HG03097 (cell line): ENCODE measurements at regions not wholly inside any gene's neighbourhood (a gene's known extent, or its start where the extent isn't known, plus 50 kb on each side); places are given as distances from the start of the nearest gene placed in this dataset.

ENCODE experiments used
- ATAC-seq: cut with Tn5 transposase; IDR thresholded peaks from one replicate; pipeline ENCODE4 v1.9.1; 2021; ENCODE audit not compliant: unreplicated experiment, low FRiP score

DNA sequence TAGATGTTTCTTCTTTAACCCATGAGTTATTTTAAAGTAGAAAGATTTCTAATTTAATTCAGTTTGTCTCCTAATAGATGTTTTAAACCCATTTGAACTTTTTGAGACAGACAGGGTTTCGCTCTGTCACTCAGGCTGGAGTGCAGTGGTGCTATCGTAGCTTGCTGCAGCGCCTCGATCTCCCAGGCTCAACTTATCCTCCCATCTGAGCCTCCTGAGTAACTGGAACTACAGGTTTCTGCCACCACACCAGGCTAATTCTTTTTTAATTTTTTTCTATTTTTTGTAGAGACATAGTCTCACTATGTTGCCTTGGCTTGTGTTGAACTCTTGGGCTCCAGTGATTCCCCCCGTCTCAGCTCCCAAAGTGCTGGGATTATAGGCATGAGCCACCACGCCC lies 53.0 kb upstream of the RAB18 start:
- ATAC-seq: no peak

DNA sequence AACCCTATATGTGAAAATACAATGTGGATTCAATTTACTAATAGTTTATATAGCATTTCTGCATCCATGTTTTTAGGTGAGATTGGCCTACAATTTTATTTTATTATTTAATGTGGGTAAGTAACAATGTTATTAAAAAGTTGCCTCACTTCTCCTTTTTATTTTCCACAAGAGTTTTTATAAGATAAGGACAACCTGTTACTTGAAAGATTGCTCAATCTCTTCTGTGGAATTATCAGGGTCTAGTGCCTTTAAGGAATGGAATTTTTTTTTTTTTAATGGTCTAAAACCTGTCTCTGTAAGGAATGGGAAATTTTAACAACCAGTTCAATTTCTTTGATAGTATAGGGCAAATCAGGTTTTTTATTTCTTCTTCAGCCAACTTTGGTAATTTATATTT lies 53.9 kb upstream of the RAB18 start:
- ATAC-seq: no peak

GRCh38 chr10:27449571-27449970 lies 54.5 kb upstream of the RAB18 start:
- no peak for ATAC-seq

- ATAC-seq: no peak
These were observed 55.2 kb upstream of the RAB18 start for GRCh38 chr10:27448921-27449320.

DNA sequence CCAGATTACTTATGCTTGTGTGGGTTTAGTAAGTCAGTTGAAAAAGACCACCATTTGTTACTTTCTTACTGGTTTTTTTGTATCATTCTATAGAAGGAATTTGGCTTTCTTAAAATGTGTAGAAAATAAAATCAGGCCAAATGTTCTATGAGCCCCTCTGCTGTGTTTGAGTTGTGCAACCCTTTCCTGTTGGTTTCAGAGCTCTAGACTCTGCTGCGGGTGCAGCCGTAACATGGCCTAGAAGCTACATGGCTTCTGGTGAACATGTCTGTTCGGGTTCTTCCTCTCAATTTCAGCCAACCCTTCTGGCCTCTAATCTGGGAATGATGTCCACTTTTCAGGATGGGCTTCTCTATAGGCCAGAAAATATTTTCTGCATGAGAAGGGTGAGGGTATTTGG lies 56.6 kb upstream of the RAB18 start:
- no peak for ATAC-seq

DNA sequence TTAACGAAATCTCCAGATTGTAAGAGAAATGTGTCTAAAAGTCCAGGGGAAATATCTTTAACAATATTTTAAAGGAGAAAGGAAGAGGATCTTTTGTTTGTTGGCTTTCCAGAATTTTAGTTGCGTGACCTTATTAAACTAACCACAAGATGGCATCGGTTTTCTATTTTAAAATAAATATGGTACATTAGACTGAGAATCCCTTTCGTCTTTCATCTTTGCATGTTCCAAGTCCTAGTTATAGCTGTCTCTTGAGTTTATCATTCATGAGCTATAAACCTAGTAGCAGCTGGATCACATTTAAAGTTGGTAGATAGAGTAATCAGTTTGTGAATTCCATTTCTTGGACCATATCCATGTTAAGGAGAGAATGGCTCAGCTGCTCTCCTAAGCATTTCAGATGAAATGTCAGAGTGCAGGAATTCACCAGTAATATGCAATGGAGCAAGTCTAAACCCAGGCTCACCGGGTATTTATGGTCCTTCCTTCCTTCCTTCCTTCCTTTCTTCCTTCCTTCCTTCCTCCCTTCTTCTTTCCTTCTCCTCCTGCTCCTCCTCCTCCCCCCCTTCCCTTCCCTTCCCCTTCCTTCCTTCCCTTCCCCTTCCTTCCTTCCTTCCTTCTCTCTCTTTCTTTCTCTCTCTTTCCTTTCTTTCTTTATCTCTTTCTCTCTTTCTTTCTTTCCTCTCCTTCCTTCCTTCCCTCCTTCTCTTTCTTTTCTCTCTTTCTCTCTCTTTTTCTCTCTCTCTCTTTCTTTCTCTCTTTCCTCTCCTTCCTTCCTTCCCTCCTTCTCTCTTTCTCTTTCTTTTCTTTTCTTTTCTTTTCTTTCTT lies 57.8 kb upstream of the RAB18 start:
- no peak for ATAC-seq

DNA sequence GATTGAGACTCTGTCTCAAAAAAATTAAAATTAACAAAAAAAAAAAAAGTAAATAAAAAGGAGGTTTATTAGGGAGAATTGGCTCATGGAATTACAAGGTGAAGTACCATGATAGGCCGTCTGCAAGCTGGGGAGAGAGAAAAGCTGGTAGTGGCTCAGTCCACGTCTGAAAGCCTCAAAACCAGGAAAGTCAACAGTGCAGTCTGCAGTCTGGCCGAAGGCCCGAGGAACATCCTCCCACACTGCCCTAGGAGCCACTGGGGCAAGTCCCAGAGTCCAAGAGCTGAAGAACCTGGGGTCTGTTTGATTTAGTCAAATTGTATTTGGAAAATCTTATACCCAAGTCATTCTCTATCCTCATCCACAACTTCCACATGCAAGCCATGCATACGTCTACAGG lies 59.0 kb upstream of the RAB18 start:
- no peak for ATAC-seq

DNA sequence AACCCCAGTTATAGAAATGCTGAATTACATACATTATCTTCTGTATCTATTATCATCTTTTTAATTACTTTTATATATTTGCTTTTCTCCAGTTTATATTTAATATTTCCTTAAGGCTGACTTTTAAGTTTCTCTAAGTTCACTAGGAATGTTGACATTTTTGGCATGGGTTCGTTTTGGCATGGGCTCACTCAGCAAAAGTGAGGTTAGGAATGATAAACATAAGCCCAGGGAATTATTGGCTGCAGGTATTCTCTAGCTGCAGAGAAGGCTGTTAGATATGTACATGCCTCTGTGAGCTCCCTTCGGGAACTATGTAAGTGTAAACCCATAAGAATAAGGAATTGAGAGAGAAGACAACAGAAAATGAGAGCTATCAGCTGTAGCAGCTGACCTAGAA lies 63.6 kb upstream of the RAB18 start:
- ATAC-seq: no peak

DNA sequence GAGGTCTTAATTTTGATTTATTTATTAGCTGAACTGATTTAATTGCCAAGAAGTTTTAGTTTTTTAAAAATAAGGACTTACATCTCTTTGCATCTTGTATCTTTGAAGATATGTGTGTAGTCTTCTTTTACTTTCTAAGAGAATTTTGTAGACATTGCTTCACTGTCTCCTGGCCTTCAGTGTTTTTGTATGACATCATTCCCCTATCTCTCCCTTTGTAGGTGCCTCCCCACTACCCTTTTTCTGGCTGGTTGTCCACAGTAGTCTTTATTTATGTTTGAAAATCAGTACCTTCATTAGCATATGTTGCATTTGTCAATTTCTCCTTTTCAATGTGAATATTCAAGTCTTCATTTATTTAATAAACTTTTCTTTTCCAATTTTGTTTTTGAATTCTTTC lies 64.1 kb upstream of the RAB18 start:
- no peak for ATAC-seq

GRCh38 chr10:27439101-27439500 lies 65.0 kb upstream of the RAB18 start:
- ATAC-seq: no peak

DNA sequence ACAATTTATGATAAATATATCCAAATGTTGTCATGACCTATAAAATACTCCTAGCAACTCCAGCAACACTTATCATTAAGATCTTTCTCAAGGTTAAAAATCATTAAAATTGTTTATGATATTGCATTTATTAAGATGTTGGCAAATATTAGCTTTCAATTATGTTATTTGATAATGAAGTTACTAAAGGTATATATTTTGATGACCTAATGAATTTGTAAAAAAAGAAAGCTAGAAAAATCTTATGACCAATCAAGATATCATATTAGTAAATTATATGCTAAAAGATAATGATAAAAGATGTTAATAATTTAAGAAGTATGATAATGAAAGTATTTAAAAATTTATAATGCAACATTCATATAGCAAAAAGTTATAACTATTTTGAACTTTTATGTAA lies 66.3 kb upstream of the RAB18 start:
- no peak for ATAC-seq

DNA sequence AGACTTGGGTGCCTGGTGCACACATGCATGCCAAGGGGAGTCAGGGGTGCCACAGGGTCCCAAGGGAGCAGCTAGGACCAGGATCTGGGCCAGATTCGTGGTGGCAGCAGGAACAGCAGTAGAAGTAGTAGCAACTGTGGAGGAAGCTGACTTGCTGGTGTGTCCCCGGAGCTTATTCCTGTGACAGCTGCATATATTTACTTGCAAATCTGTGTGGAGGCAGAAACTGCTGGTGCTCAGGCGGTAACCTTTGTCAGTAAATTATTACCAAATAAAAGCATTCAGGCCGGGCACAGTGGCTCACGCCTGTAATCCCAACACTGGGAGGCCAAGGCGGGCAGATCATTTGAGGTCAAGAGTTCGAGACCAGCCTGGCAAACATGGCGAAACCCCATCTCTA lies 67.4 kb upstream of the RAB18 start:
- no peak for ATAC-seq

- ATAC-seq: no peak
These were observed 70.1 kb upstream of the RAB18 start for GRCh38 chr10:27433976-27434375.

GRCh38 chr10:27426948-27427467 lies 77.1 kb upstream of the RAB18 start:
- no peak for ATAC-seq

DNA sequence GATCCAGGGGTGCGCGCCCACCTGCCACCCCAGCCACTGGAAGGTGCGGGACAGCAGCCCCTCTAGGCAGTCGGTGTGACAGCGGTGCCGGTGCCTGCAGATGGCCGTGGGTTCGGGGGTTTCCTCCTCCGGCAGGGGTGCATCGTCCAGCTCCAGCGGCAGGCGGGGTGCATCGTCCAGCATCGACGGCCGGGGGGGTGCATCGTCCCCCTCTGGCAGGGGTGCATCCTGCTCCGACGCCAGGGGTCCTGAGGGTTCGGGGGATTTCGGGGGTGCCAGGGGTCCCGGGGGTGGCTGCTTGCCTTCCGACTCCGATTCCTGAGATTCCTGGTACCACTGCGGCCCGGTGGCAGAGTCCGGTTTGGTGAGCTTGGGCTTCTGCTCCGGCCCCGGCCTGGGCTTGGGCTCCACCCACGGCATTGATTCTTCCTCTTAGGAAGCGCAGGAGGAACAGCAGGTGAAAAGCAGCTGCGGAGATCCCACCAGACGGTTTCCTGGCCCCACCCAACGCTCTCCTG lies 90.2 kb upstream of the RAB18 start:
- no peak for ATAC-seq

- ATAC-seq: no peak
These were observed 90.7 kb upstream of the RAB18 start for GRCh38 chr10:27413387-27413786.

DNA sequence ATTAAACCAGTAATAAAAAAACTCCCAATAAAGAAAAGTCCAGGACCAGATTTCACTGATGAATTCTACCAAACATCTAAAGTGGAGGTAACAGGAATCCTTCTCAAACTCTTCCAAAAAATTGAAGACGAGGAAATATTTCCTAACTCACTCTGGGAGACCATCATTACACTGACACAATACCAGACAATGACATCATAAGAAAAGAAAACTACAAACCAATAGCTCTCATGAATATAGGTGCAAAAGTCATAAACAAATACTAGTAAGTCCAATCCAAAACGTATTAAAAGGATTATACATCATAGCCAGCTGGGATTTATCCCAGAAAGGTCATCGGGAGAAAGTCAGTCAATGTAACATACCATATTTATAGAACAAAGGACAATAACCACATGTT lies 94.0 kb upstream of the RAB18 start:
- no peak for ATAC-seq

- no peak for ATAC-seq
These were observed 96.8 kb upstream of the RAB18 start for GRCh38 chr10:27407271-27407670.

DNA sequence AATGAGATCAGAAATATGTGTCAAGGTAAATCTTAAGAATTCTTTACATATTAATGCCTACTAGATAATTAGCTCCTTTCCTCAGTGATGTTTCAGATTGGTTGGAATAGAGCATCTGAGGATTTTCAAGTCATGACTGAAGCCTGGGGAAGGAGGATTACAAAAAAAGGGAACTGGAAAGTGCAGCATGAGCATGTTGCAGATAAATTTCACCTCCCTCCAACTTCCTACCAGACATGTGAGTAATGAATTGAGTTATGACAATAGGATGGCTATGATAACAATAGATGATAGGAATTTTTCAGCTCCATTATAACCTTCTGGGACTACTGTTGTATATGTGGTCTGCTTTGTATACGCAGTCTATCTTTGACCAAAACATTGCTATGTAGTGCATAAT lies 104.2 kb upstream of the RAB18 start:
- ATAC-seq: no peak

GRCh38 chr10:27393961-27394360 lies 110.1 kb upstream of the RAB18 start:
- no peak for ATAC-seq

DNA sequence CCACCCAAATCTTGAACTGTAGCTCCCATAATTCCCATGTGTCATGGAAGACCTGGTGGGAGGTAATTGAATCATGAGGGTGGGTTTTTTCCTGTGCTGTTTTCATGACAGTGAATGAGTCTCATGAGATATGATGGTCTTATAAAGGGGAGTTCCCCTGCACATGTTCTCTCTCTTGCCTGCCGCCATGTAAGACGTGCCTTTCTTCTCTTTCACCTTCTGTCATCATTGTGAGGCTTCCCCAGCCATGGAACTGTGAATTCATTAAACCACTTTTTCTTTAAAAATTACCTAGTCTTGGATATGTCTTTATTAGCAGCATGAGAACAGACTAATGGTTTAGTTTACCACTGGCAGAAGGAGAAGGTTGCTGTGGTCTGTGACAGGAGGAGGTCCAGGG lies 111.5 kb upstream of the RAB18 start:
- ATAC-seq: no peak

GRCh38 chr10:27391916-27392315 lies 112.2 kb upstream of the RAB18 start:
- ATAC-seq: no peak
